Activated B cell treated with CpG ODN at 0.5 μM for 24 hours (primary cell): ENCODE measurements at regions not wholly inside any gene's neighbourhood (a gene's known extent, or its start where the extent isn't known, plus 50 kb on each side); places are given as distances from the start of the nearest gene placed in this dataset.

ENCODE experiments used
- ATAC-seq: fragments of 200-7000 bp; cut with Tn5 transposase; one replicate; pipeline ENCODE4 v1.10.0; 2021; ENCODE audit warnings: low read depth, mild to moderate bottlenecking, moderate library complexity
- CTCF ChIA-PET: fragments of 350-600 bp; sonication (Branson Sonifier 250); formaldehyde crosslinking; loops from one replicate; lab custom pipeline; 2021; ENCODE audit warnings: antibody characterized with exemption; lab: Charles Lee
- POLR2A ChIA-PET: fragments of 350-600 bp; sonication (Branson Sonifier 250); formaldehyde crosslinking; loops from one replicate; lab custom pipeline; 2021; ENCODE audit warnings: antibody characterized with exemption; lab: Charles Lee
- DNase-seq: peaks from one replicate; pipeline ENCODE4 v3.0.0; 2022
- H3K27ac Mint-ChIP-seq: one replicate; pipeline ENCODE4 v1.8.0; 2020; ENCODE audit warnings: mixed read lengths
- H3K27me3 Mint-ChIP-seq: one replicate; pipeline ENCODE4 v1.8.0; 2021; ENCODE audit warnings: mixed read lengths
- H3K36me3 Mint-ChIP-seq: one replicate; pipeline ENCODE4 v1.8.0; 2021; ENCODE audit warnings: low read depth, mixed read lengths
- H3K4me1 Mint-ChIP-seq: one replicate; pipeline ENCODE4 v1.8.0; 2021; ENCODE audit warnings: mixed read lengths
- H3K4me3 Mint-ChIP-seq: one replicate; pipeline ENCODE4 v1.8.0; 2020; ENCODE audit warnings: mild to moderate bottlenecking, mixed read lengths
- H3K9me3 Mint-ChIP-seq: one replicate; pipeline ENCODE4 v1.8.0; 2020; ENCODE audit warnings: mixed read lengths
- intact Hi-C: fragments of 100-400 bp; cut with micrococcal nuclease; formaldehyde crosslinking; loops from one replicate; pipeline ENCODE4 v1.15.1; 2024
- TF ChIP-seq, protein P1 (sequence below): fragments of 200-600 bp; IDR thresholded peaks from one replicate; pipeline ENCODE4 v1.8.0; 2022; ENCODE audit warnings: antibody characterized with exemption, mild to moderate bottlenecking

GRCh38 chr2:21650569-21650968 is 526.8 kb downstream of the TDRD15 start:
- Mint-ChIP-seq H3K9me3 (no peaks in the 10 kb centered on the region), H3K36me3 (no peaks in the 10 kb centered on the region), H3K27me3 (no peaks in the 10 kb centered on the region), H3K27ac (no peak overlapping the region), H3K4me1 (no peaks in the 10 kb centered on the region), H3K4me3 (no peak overlapping the region)
- POLR2A ChIA-PET: no interaction called here
- DNase-seq (no peak), ATAC-seq (no peak)
- CTCF ChIA-PET: no interaction called here
- intact Hi-C loops: no loop called here
- TF ChIP-seq, protein P1, sequence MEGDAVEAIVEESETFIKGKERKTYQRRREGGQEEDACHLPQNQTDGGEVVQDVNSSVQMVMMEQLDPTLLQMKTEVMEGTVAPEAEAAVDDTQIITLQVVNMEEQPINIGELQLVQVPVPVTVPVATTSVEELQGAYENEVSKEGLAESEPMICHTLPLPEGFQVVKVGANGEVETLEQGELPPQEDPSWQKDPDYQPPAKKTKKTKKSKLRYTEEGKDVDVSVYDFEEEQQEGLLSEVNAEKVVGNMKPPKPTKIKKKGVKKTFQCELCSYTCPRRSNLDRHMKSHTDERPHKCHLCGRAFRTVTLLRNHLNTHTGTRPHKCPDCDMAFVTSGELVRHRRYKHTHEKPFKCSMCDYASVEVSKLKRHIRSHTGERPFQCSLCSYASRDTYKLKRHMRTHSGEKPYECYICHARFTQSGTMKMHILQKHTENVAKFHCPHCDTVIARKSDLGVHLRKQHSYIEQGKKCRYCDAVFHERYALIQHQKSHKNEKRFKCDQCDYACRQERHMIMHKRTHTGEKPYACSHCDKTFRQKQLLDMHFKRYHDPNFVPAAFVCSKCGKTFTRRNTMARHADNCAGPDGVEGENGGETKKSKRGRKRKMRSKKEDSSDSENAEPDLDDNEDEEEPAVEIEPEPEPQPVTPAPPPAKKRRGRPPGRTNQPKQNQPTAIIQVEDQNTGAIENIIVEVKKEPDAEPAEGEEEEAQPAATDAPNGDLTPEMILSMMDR: no peak

DNA sequence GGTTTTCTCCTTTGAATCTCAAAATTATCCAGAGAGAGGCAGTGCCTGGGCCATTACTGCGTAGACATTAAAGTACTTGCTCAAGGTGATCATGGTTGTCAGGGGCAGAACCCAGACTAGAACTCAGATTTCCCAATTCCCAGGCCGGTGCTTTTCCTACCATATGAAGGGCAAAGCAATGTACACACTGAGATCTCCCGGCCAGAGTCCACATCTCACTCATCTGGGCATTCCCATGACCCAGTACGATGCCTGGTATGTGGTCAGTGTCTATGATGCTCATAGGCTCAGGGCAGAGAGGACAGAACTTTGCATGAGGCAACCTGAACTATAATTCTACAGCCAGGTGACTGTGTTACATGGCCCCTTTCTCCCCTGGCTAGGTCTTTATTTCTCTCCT is 531.4 kb downstream of the TDRD15 start:
- no peak for DNase-seq
- H3K4me1 Mint-ChIP-seq: no peaks in the 10 kb centered on the region
- H3K4me3 Mint-ChIP-seq: no peak overlapping the region
- H3K27ac Mint-ChIP-seq: no peak overlapping the region
- TF ChIP-seq, protein P1: no peak
- no peak for ATAC-seq
- H3K9me3 Mint-ChIP-seq: no peaks in the 10 kb centered on the region
- intact Hi-C loops: no loop called here
- POLR2A ChIA-PET: no interaction called here
- CTCF ChIA-PET: no interaction called here
- no peaks in the 10 kb centered on the region for H3K36me3 Mint-ChIP-seq
- H3K27me3 Mint-ChIP-seq: no peaks in the 10 kb centered on the region

- POLR2A ChIA-PET: no interaction called here
- Mint-ChIP-seq H3K27ac (no peak overlapping the region), H3K4me3 (no peak overlapping the region), H3K4me1 (no peaks in the 10 kb centered on the region), H3K9me3 (no peaks in the 10 kb centered on the region), H3K36me3 (no peaks in the 10 kb centered on the region), H3K27me3 (no peaks in the 10 kb centered on the region)
- no peak for ATAC-seq
- CTCF ChIA-PET: no interaction called here
- intact Hi-C loops: no loop called here
- TF ChIP-seq, protein P1: no peak
- DNase-seq: no peak
Observed at GRCh38 chr2:21656330-21657075, 532.7 kb downstream of the TDRD15 start.

- ChIA-PET POLR2A (no interaction called here), CTCF (no interaction called here)
- intact Hi-C loops: no loop called here
- no peak for ATAC-seq
- Mint-ChIP-seq H3K4me3 (no peak overlapping the region), H3K4me1 (no peaks in the 10 kb centered on the region), H3K9me3 (no peaks in the 10 kb centered on the region), H3K27ac (no peak overlapping the region), H3K27me3 (no peaks in the 10 kb centered on the region), H3K36me3 (no peaks in the 10 kb centered on the region)
- TF ChIP-seq, protein P1: no peak
- no peak for DNase-seq
Observed at GRCh38 chr2:21657445-21657844, 533.7 kb downstream of the TDRD15 start.

DNA sequence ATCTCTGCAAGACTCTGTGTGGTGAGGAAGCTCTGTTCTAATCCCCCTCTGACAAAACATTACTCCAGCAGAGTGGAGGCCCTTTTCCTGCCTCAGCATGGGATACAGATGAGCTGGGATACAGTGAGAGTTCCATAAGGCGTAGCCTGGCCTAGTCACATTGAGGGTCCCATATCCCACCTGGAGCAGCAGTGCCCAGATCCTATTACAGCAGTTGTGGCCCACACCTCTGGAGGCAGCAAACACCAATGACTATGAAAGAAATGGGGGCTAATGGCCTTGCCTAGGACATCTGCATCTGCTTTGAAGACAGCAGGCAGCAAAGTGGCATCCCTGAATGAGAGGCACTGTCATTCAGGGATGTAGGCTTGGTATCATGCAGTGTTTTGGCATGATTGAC is 534.5 kb downstream of the TDRD15 start:
- no peak for DNase-seq
- no peak for ATAC-seq
- H3K27ac Mint-ChIP-seq: no peak overlapping the region
- H3K27me3 Mint-ChIP-seq: no peaks in the 10 kb centered on the region
- no peaks in the 10 kb centered on the region for H3K4me1 Mint-ChIP-seq
- TF ChIP-seq, protein P1: no peak
- ChIA-PET POLR2A (no interaction called here), CTCF (no interaction called here)
- intact Hi-C loops: no loop called here
- H3K9me3 Mint-ChIP-seq: no peaks in the 10 kb centered on the region
- no peak overlapping the region for H3K4me3 Mint-ChIP-seq
- H3K36me3 Mint-ChIP-seq: no peaks in the 10 kb centered on the region
